ENCODE measurements at regions not wholly inside any gene's neighbourhood (a gene's known extent, or its start where the extent isn't known, plus 50 kb on each side); places are given as distances from the start of the nearest gene placed in this dataset.

- H3K9me3 ChIP-seq (ENCODE audit: insufficient read depth, low read depth, low read length): no peaks in the 10 kb centered on the region
- no peak for TF ChIP-seq EZH2phosphoT487 (IDR thresholded peaks at IDR 0.05; ENCODE audit: borderline replicate concordance)
- no peak for TF ChIP-seq CTCF (conservative IDR thresholded peaks at IDR 0.05; ENCODE audit: low read length)
- H3F3A ChIP-seq (ENCODE audit: low read depth): no peaks in the 10 kb centered on the region
- H3K9ac ChIP-seq (ENCODE audit: low read depth, low read length, poor library complexity, severe bottlenecking): no peak overlapping the region
- no peaks in the 10 kb centered on the region for H3K79me2 ChIP-seq (ENCODE audit: insufficient read depth, low read length)
- no peaks in the 10 kb centered on the region for H3K27me3 ChIP-seq (ENCODE audit: insufficient read depth, low read length, poor library complexity, severe bottlenecking)
- no peak overlapping the region for H3K4me2 ChIP-seq (ENCODE audit: low read depth, low read length, poor library complexity, severe bottlenecking)
- no peaks in the 10 kb centered on the region for H3K9me2 ChIP-seq (replicated peaks; ENCODE audit: low read depth, low read length)
- no peak overlapping the region for H3K4me3 ChIP-seq (ENCODE audit: low read length, poor library complexity, severe bottlenecking)
- H3K4me1 ChIP-seq (ENCODE audit: insufficient read depth, low read length, poor library complexity, severe bottlenecking): no peaks in the 10 kb centered on the region
- no peak overlapping the region for H2AFZ ChIP-seq (ENCODE audit: low read length)
- H4K20me1 ChIP-seq (ENCODE audit: insufficient read depth, low read length, poor library complexity, severe bottlenecking): no peaks in the 10 kb centered on the region
- no peaks in the 10 kb centered on the region for H3K36me3 ChIP-seq (ENCODE audit: insufficient read depth, low read length)
These were observed 103.8 kb upstream of the NDUFV2 start for GRCh38 chr18:8998481-8999217.

GRCh38 chr18:8999872-9000271 is 102.6 kb upstream of the NDUFV2 start:
- Histone ChIP-seq H3K79me2 (ENCODE audit: insufficient read depth, low read length) (no peaks in the 10 kb centered on the region), H2AFZ (ENCODE audit: low read length) (no peak overlapping the region), H3K4me3 (ENCODE audit: low read length, poor library complexity, severe bottlenecking) (no peak overlapping the region), H3K36me3 (ENCODE audit: insufficient read depth, low read length) (no peaks in the 10 kb centered on the region), H3K4me1 (ENCODE audit: insufficient read depth, low read length, poor library complexity, severe bottlenecking) (no peaks in the 10 kb centered on the region), H3K27me3 (ENCODE audit: insufficient read depth, low read length, poor library complexity, severe bottlenecking) (no peaks in the 10 kb centered on the region), H3K9me3 (ENCODE audit: insufficient read depth, low read depth, low read length) (no peaks in the 10 kb centered on the region), H3K9me2 (replicated peaks; ENCODE audit: low read depth, low read length) (no peaks in the 10 kb centered on the region), H3K4me2 (ENCODE audit: low read depth, low read length, poor library complexity, severe bottlenecking) (no peak overlapping the region), H3F3A (ENCODE audit: low read depth) (no peaks in the 10 kb centered on the region), H4K20me1 (ENCODE audit: insufficient read depth, low read length, poor library complexity, severe bottlenecking) (no peaks in the 10 kb centered on the region), H3K9ac (ENCODE audit: low read depth, low read length, poor library complexity, severe bottlenecking) (no peak overlapping the region)
- TF ChIP-seq CTCF (conservative IDR thresholded peaks at IDR 0.05; ENCODE audit: low read length) (no peak), EZH2phosphoT487 (IDR thresholded peaks at IDR 0.05; ENCODE audit: borderline replicate concordance) (no peak)

GRCh38 chr18:9000733-9001132 is 101.8 kb upstream of the NDUFV2 start:
- TF ChIP-seq EZH2phosphoT487 (IDR thresholded peaks at IDR 0.05; ENCODE audit: borderline replicate concordance): no peak
- TF ChIP-seq CTCF (conservative IDR thresholded peaks at IDR 0.05; ENCODE audit: low read length): no peak
- no peaks in the 10 kb centered on the region for H3K4me1 ChIP-seq (ENCODE audit: insufficient read depth, low read length, poor library complexity, severe bottlenecking)
- H3K4me2 ChIP-seq (ENCODE audit: low read depth, low read length, poor library complexity, severe bottlenecking): no peak overlapping the region
- no peaks in the 10 kb centered on the region for H3K9me2 ChIP-seq (replicated peaks; ENCODE audit: low read depth, low read length)
- H3F3A ChIP-seq (ENCODE audit: low read depth): no peaks in the 10 kb centered on the region
- no peaks in the 10 kb centered on the region for H3K79me2 ChIP-seq (ENCODE audit: insufficient read depth, low read length)
- no peaks in the 10 kb centered on the region for H3K27me3 ChIP-seq (ENCODE audit: insufficient read depth, low read length, poor library complexity, severe bottlenecking)
- H3K4me3 ChIP-seq (ENCODE audit: low read length, poor library complexity, severe bottlenecking): no peak overlapping the region
- no peak overlapping the region for H2AFZ ChIP-seq (ENCODE audit: low read length)
- H3K36me3 ChIP-seq (ENCODE audit: insufficient read depth, low read length): no peaks in the 10 kb centered on the region
- no peak overlapping the region for H3K9ac ChIP-seq (ENCODE audit: low read depth, low read length, poor library complexity, severe bottlenecking)
- no peaks in the 10 kb centered on the region for H3K9me3 ChIP-seq (ENCODE audit: insufficient read depth, low read depth, low read length)
- no peaks in the 10 kb centered on the region for H4K20me1 ChIP-seq (ENCODE audit: insufficient read depth, low read length, poor library complexity, severe bottlenecking)
